GM21367 (cell line): ENCODE measurements at regions not wholly inside any gene's neighbourhood (a gene's known extent, or its start where the extent isn't known, plus 50 kb on each side); places are given as distances from the start of the nearest gene placed in this dataset.

Experiments
- ATAC-seq: cut with Tn5 transposase; IDR thresholded peaks from one replicate; pipeline ENCODE4 v1.9.1; 2021; ENCODE audit not compliant: unreplicated experiment

DNA sequence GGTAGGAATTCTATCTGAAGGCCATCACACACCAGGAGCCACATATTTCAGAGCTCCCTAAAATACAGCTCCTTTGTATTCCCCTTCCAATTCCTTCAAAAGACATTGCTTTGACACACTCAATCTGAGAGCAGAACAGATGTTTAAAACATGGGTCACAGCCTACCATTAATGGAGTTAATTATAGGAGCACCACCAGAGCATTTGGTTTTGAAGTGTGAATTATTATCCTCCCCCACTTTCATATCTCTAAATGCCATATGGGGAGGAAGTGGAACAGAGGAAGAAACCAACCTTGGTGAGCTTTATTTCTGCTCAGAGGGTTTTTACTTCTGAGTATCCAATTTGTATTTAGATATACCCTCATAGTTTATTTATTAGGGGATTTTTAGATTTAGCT, 50.7 kb upstream of the TNFRSF21 start:
- peak; percentile 61 for ATAC-seq

DNA sequence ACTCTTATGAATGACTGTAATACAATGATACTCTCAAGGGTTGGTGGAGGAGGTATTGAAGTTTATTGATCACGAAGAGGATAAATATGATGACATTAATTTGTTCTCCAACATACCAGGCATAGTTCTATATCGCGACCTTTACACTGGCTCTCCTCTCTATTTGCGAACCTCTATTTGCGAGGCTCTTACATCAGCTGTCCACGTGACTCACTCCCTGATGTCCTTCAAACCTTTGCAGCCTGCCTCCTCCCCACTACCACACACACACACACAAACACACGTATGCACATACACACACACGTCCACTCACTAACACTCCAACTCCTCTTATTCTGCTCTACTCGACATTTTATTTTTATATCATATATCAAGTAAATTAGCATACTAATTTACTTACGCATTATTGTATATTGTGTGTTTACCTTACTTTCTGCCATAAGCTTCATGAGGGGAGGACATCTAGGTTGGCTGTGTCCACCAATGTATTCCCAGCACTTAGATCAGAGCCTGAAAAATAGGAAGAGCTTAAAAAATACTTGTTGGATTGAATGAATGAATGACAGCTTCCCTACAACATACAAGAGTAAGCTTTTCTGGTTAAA, 53.3 kb upstream of the TNFRSF21 start:
- ATAC-seq: no peak

DNA sequence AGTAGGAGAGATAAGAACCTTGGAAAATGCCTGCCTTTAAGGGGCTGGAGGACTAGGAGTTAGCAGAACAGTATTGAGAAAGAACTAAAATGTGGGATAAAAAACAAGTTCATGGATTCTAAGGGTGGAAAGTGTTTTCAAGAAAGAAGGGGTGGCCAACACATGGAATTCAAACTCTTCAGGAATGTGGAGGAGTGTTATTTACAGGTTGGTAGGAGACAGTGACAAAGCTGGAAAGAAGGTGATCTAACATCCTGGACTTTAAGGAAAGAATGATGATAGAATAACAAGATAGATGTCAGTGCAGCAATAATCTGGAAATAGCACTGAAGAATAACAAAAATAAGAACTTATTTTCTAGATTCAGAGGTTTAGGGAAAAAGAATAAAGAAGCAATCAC, 54.0 kb upstream of the TNFRSF21 start:
- no peak for ATAC-seq

DNA sequence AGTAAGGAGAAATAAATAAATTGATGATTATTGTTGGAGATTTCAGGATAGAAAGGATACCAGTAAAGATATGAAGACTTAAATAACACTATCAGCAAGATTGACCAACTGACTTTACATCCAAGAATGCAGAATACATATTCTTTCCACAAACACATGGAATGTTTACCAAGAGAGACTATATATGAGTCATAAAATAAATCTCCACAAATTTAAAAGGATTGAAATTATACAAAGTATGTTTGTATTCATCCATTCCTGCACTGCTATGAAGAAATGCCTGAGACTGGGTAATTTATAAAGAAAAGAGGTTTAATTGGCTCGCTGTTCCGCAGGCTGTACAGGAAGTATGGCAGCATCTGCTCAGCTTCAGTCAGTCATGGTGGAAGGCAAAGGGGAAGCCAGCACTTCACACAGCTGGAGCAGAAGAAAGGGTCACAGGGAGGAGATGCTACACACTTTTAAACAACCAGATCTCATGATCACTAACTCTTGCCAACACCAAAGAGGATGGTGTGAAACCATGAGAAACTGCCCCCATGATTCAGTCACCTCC, 56.7 kb upstream of the TNFRSF21 start:
- ATAC-seq: no peak

DNA sequence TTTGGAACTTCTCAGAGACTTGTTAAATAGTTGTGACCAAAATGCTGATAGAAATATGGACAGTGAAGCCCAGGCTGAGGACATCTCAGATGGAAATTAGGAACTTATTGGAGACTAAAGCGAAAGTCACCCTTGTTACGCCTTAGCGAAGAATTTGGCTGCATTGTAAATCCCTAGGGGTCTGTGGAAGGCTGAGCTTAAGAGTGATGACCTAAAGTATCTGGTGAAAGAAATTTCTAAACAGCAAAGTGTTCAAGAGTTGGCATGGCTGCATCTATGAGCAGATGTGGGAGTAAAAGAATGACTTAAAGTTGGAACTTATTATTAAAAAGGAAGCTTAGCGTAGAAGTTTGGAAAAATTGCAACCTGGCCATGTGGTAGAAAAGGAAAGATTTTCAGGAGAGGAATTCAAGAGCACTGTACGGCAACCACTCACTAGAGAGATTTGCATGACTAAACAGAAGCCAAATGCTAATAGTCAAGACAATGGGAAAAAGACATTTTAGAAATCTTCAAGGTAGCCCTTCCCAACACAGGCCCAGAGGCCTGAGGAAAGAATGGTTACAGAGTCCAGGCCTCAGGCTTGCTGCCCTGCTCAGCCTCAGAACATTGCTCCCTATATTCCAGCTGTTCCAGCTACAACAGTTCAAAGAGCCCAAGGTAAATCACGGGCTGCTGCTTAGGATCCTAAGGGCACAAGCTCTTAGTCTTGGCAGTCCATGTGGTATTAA, 61.6 kb upstream of the TNFRSF21 start:
- ATAC-seq: no peak

DNA sequence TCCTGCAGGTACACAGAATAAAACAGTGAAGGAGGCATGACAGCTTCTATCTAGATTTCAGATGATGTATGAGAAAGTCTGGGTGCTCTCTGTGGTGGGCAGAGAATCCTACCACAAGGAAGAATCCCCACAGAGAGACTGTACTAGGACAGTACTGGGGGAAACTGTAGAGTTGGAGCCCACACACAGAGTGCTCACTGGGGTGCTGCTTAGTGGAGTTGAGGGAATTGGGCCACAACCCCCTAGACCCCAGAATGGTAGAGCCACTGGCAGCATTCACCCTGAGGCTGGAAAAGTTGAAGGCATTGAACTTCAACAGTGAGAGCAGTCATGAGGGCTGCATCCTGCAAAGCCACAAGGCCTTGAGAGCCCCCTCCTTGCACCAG, 62.2 kb upstream of the TNFRSF21 start:
- no peak for ATAC-seq

DNA sequence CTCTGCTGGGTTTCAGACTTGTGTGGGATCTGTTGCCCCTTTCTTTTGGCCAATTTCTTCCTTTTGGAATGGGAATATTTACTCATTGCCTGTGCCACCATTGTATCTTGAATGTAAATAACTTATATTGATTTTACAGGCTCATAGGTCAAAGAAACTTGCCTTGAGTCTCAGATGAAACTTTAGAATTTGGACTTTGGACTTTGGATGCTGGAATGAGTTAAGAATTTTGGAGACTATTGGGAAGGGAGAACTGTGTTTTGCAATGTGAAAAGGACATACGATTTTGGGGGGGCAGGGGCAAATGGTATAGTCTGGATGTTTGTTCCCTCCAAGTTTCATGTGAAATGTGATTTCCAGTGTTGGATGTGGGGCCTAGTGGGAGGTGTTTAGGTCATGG, 62.6 kb upstream of the TNFRSF21 start:
- ATAC-seq: no peak

DNA sequence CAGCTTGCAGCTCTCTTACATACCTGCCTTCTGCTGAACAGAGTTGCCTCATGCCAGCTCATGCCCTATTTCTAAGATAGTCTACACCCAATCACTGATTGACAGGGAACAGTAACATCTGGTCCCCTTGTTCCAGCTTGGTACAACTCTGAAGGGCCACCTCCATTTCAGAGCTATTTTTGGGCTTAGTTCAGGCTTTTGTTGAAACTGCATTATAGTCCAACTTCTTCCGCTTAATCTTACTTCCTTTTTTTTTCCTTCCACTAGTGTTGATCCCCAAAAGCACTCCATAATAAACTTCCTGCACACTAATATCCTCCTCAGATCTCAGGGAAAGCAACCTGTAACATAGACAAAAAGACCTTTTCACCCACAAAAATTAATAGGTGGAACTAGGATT, 65.7 kb upstream of the TNFRSF21 start:
- ATAC-seq: no peak

DNA sequence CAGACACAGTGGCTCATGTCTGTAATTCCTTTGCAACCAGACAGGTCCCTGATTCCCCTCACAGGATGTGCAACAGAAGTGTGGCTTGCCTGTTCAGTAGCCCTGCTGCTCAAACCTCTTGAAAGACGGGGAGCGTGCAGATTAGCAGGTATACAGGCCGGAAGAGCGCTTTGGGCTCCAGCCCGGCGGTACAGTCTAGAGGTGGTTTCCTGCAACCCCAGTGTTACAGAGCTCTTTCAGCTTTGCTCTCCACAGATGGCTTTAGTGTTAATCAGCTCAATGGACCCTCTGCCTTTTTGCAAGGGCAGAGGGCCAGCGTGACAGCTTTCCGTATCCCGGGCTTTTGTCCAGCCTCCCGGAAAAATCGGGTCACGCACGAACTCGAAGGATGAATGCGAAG, 67.2 kb upstream of the TNFRSF21 start:
- no peak for ATAC-seq

DNA sequence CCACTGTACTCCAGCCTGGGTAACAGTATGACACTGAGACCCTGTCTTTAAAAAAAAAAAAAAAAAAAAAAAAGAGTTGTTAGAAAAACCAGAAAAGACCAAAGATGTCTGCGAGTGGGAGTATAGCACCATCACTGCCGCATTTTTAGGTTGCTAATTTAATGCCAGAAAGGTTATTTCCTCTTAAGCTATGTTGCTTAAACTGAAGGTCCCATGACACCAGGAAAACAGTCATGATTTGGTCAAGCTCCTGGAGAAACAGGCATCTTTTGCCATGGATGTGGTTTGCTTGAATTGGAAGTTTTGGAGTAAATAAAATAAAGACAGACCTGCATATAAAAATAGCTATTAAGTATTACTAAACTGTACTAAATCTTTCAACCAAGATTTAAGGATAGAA, 68.3 kb upstream of the TNFRSF21 start:
- ATAC-seq: no peak

DNA sequence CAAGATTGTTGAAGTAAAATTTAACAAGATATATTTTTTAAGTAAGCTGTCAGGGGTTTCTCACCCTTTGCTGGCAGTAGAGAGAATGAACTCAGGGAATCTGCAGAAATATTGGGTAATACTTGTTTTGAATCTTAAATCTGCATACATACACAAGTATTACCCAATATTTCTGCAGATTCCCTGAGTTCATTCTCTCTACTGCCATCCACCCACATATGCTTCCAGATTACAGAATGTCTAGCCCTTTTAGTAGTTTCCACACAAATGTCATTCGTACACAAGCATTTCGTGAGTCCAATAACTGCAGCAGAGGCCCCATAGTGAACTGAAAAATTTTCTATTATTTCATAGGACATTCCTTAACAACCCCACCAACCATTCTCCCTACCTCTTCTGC, 69.6 kb upstream of the TNFRSF21 start:
- ATAC-seq: no peak

DNA sequence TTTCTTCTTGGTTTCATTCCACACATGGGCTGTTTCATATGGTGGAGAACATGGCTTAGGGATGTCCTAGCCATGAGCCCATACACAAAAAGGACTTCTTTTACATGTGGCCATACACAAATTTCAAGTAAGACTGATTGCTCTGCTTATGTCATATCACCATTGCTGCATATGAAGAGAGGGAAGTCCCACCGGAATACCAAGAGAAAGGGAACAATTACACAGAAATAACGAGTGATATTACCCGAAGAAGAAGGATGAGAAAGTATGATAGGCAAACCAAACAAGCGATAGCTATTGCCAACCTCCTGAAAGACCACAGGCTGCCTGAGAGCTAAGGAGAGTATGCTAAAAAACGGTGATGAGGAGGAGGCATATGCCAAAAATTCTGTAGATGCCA, 70.5 kb upstream of the TNFRSF21 start:
- no peak for ATAC-seq

DNA sequence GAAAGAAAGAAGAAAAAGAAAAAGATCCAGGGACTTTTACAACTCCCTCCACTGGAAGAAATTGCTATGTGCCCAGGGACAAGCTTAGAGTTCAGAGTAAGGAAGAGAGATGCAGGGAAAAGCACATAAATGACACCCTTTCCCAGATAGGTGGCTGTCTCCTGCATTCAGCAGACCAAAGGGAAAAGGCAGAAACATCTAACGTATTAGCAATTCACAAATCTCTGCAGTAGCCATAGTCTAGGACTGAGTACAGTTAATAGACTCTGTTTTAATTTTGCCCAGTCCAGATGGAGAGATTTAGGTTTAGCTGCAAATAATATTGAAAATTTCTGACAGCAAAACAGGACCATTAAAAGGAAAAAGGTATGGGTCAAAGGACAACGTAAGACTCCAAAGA, 71.3 kb upstream of the TNFRSF21 start:
- ATAC-seq: no peak

DNA sequence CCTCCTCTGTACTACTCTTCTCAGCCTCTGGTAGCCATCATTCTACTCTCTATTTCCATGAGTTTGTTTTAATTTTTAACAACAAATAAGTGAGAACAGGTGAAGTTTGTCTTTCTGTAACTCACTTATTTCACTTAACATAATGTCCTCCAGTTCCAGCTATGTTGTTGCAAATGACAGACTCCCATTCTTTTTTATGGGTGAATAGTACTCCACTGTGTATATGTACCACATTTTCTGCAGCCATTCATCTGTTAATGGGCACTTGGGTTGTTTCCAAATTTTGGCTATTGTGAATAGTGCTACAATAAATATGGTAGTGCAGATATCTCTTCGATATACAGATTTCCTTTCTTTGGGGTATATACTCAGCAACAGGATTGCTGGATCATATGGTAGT, 73.7 kb upstream of the TNFRSF21 start:
- ATAC-seq: no peak

DNA sequence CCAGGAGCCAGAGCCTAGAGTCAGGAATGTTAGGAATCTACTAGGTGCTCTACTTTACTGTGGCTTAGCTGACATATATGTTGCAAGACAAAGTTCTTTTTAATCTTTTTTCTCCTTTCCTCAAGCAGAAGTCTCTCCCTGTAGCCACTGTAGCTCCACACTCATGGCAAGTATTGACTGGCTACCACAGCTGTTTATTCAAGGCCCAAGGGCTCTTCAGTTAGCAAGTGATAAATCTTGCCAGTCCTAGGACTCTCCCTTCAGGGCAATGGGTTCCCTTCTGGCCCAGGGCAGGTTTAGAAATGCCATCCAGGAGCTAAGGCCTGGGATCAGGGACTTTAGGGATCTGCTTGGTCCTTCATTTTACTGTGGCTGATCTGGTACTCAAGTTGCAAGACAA, 82.0 kb upstream of the TNFRSF21 start:
- no peak for ATAC-seq

DNA sequence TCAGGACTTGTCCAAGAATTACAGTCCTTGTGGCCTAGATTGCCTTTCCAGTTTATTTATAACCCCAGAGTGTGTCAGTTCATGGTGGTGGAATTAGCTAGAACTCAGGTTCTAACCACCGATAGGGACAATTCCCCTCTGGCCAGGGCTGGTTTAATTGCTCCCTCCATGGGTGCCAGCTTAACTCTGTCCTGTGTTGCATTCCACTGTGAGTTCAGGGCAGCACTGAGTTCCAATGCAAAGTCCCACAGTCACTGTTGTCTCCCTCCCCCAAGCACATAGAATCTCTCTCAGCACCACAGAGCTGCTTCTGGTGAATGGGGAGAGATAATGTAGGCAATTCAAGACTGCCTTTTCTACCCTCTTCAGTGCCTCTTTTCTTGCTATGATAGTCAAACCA, 82.5 kb upstream of the TNFRSF21 start:
- no peak for ATAC-seq

DNA sequence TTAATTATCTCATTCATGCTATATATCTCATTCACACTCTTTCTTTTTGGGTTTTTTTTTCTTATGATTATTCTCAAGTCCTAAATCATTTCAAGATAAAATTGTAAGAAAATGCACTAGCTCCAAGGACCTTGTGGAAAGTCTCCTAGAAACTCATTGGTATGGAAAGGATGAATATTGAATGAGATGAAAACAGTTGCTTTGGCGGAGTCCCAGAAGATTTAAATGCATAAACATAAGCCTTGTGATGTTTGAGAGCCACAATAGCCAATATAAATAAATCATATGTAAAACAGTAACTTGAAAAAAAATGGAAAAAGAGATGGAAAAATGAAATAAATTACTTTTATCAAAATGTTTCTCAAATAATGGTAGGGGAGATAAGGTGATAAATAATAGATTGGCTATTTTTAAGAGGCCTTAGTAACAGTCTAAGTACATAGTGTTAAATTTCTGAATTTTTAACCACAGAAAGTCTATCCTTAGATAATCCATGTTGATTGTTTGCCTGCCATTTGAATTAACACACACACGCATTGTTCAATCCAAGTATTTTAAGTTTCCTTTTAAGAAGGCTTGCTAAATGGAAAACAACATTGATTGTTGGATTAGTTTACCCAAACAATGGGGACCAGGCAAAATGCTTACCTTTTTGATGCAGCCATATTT, 81.1 kb upstream of the CD2AP start:
- ATAC-seq: no peak

DNA sequence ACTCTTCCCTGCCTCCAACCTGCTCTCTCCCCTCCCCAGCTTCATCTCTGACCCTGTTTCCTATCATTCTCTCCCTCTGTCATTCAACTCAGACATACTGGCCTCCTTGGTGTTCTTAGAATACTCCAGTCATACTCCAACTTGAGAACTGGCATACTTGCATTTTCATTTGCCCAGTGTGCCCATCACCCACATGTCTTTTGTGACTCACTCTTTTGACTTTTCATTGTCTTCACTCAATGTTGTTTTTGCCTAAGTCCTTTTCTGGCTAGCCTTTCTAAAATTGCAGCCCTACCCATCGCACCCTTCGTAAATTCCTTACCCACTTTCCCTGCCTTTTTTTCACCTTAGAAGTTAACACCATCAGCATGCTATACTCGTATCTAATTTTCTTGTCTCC, 77.0 kb upstream of the CD2AP start:
- ATAC-seq: no peak

DNA sequence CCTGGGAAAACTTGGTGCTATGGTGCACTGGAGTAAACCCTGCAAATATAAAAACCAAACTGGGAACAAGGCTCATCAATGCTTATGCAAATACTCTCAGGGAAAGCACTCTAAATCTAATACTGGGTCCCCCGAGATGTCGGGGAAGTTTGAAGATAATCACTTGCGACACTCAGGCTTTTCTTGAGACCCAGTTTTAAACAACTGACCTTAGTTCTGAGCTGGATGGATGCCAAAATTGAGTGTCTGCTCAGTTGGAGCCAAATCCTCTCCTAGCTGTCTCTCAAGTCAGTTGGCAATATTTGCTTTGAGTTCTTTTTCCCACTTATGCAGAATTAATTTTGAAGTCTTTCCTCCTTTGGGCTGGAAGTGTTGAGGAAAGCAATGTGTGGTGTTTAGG, 75.5 kb upstream of the CD2AP start:
- no peak for ATAC-seq

DNA sequence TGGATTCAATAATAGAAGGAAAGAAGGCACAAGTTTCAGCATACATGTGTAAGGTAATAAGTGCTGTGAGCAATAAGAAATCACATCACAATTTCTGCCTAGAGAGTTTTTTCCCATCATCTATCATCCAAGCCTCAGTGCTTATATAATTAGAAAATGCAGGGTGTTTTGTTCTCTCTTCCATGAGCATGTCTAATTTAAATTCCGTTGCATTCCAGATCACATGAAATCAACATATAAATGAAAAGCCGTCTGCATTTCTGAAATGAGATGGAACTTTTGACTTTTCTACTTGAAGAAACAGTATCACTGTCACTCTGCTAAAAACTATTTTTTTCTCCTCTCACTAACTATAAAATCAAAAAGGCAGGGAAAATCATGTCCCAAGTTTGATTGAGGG, 74.5 kb upstream of the CD2AP start:
- ATAC-seq: no peak

DNA sequence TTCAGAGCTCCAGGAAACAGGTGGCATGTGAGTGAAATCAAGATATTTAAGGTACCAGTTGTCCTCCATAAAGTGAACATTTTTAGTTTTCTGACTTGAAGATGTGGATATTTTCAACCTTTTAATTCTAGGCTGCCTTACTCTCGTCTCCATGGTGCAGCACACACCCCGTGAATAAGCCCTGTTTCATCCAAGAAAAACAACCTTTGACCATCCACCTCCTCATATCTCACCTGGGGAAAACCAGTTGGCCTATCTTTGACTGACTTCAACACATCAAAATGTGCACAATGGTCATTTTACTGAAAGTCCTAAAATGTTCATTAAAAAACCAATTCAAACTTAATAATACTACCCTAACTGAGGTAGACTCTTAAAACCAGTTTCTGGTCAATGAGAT, 73.8 kb upstream of the CD2AP start:
- ATAC-seq: no peak

DNA sequence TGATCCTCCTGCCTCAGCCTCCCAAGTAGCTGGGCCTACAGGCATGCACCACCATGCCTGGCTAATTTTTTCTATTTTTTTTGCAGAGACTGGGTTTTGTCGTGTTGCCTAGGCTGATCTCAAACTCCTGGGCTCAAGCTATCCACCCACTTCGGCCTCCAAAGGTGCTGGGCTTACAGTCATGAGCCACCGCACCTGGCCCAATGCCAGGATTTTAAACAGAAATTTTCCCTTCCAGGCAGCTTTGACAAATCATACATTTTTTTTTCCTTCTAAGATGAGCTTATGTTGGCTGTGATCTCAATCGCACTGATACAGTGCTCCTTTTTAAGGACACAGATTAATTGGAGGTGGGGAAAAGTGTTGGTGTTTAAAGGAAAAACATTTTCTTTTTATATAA, 73.2 kb upstream of the CD2AP start:
- ATAC-seq: no peak
